RWPE1 (cell line): ENCODE measurements at regions not wholly inside any gene's neighbourhood (a gene's known extent, or its start where the extent isn't known, plus 50 kb on each side); places are given as distances from the start of the nearest gene placed in this dataset.
"Not testable (repeated sequence)": the region's sequence is repeated elsewhere in the genome, so short reads cannot be mapped to it uniquely, and the experiment has no call there.

Experiments
- CTCF ChIA-PET: fragments of 350-600 bp; sonication (Branson Sonifier 250); formaldehyde crosslinking; extraction: SDS; loops from one replicate; lab custom pipeline; 2021; lab: Yijun Ruan, JAX
- POLR2A ChIA-PET: fragments of 400-600 bp; formaldehyde crosslinking; extraction: SDS; loops from one replicate; lab custom pipeline; 2020; ENCODE audit warnings: antibody characterized with exemption; ENCODE audit not compliant: low non-redundant PET; lab: Yijun Ruan, JAX
- DNase-seq: peaks from one replicate; pipeline ENCODE4 v3.0.0; 2012; ENCODE audit warnings: low spot score
- H3K27ac ChIP-seq: fragments of 450-650 bp; 2 replicates; pipeline ENCODE4 v1.5.1; 2017
- CTCF ChIP-seq: fragments of 450-650 bp; conservative IDR thresholded peaks from 2 replicates; pipeline ENCODE4 v1.5.1; 2017; ENCODE audit warnings: low read depth, mild to moderate bottlenecking

- ChIA-PET CTCF (interaction anchor here (0.5 kb wide), 1 partner anchor 1893 kb away, joined by 7 read pairs; no protein-coding TSS in a partner anchor), POLR2A (no interaction called here)
- no peak overlapping the region for H3K27ac ChIP-seq
- DNase-seq: no peak
- TF ChIP-seq CTCF: no peak
Observed at GRCh38 chr5:124614105-124614504, 132.3 kb downstream of the ZNF608 start.

- CTCF ChIA-PET: no interaction called here
- POLR2A ChIA-PET: no interaction called here
- TF ChIP-seq CTCF: no peak
- no peak for DNase-seq
- no peak overlapping the region for H3K27ac ChIP-seq
Observed at GRCh38 chr5:124613273-124613953, 133.0 kb downstream of the ZNF608 start.

GRCh38 chr5:124612023-124612422 lies 134.4 kb downstream of the ZNF608 start:
- POLR2A ChIA-PET: no interaction called here

GRCh38 chr5:124611262-124611661 lies 135.2 kb downstream of the ZNF608 start:
- DNase-seq: not testable (repeated sequence)

More at GRCh38 chr5:124612023-124612422, 134.4 kb downstream of the ZNF608 start:
- DNase-seq: no peak
- H3K27ac ChIP-seq: no peak overlapping the region
- CTCF ChIA-PET: no interaction called here
- TF ChIP-seq CTCF: no peak

GRCh38 chr5:124609685-124610084 lies 136.8 kb downstream of the ZNF608 start:
- H3K27ac ChIP-seq, POLR2A ChIA-PET, CTCF ChIA-PET: not testable (repeated sequence)

More at GRCh38 chr5:124611262-124611661, 135.2 kb downstream of the ZNF608 start:
- POLR2A ChIA-PET, H3K27ac ChIP-seq, CTCF ChIA-PET: not testable (repeated sequence)

GRCh38 chr5:124606543-124606942 lies 139.9 kb downstream of the ZNF608 start:
- ChIA-PET CTCF (no interaction called here), POLR2A (no interaction called here)
- no peak overlapping the region for H3K27ac ChIP-seq
- DNase-seq: no peak
- TF ChIP-seq CTCF: no peak

More at GRCh38 chr5:124609685-124610084, 136.8 kb downstream of the ZNF608 start:
- not testable (repeated sequence) for DNase-seq

- TF ChIP-seq CTCF: no peak
- H3K27ac ChIP-seq: no peak overlapping the region
- POLR2A ChIA-PET: no interaction called here
- CTCF ChIA-PET: no interaction called here
- DNase-seq: no peak
Observed at GRCh38 chr5:124606093-124606492, 140.3 kb downstream of the ZNF608 start.
